C4-2B (cell line): ENCODE measurements at regions not wholly inside any gene's neighbourhood (a gene's known extent, or its start where the extent isn't known, plus 50 kb on each side); places are given as distances from the start of the nearest gene placed in this dataset.

Source experiments
- CTCF ChIP-seq: fragments of 450-650 bp; conservative IDR thresholded peaks from 2 replicates; pipeline ENCODE4 v1.5.1; 2017; ENCODE audit warnings: mild to moderate bottlenecking
- ZFX ChIP-seq: fragments of 450-650 bp; IDR thresholded peaks from 2 replicates; pipeline ENCODE4 v1.6.1; 2017

DNA sequence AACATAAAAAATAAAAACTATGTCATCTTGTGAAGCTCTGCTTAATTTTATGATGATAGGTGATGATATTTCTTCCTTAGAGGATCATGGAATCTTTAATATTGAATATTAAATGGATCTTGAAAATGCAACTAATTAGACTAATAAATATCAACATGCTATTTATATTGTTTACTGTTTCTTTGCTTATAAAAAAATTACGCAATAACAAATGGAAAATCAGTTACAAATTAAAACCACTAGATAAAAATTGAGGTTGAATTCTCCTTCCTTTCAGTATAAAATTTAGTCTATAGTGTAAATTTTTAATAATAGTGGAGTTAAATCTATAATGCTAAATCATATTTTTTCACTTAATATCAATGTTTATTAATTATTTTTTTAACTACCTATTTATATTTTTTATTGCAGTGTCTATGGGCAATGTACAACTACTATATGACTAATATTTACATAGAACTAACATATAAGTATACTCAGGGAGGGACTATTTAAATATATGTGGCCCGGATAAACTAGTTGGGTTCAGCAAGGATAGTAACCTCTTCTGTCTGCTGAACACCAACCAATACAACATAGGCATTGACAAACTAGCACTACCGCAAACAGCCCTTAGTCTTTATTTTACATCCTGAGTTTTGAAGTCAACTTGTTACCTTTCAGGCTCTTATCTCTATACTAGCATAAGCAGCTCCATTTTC is 628.0 kb downstream of the EFNB2 start:
- TF ChIP-seq CTCF (no peak), ZFX (no peak)
